Esophagus muscularis mucosa (tissue), 4 donors: ENCODE measurements at regions not wholly inside any gene's neighbourhood (a gene's known extent, or its start where the extent isn't known, plus 50 kb on each side); places are given as distances from the start of the nearest gene placed in this dataset.

Experiments
- DNase-seq: peaks from one replicate; pipeline ENCODE4 v3.0.0-alpha.2; 2017; ENCODE audit errors: extremely low spot score
- H3K27ac ChIP-seq, 4 donors: fragments of 200-600 bp; sonication (generic); replicated peaks in 1 of 4; 1 replicate in 3 of 4; 2 replicates in 1 of 4; pipeline ENCODE4 v1.5.1; 2016 to 2019; ENCODE audit warnings: mild to moderate bottlenecking in 1 of 4
- H3K27me3 ChIP-seq, 4 donors: fragments of 200-600 bp; sonication (generic); one replicate each; pipeline versions ENCODE4 v1.5.1 to v1.6.0; 2016 to 2019
- H3K36me3 ChIP-seq, 4 donors: fragments of 200-600 bp; sonication (generic); one replicate each; pipeline ENCODE4 v1.5.1; 2016 to 2019
- H3K4me1 ChIP-seq, 4 donors: fragments of 200-600 bp; sonication (generic); one replicate each; pipeline ENCODE4 v1.5.1; 2016 to 2019
- H3K4me3 ChIP-seq, 4 donors: fragments of 200-600 bp; sonication (generic); 1 replicate in 2 of 4; 2 replicates in 2 of 4; pipeline ENCODE4 v1.5.1; 2016 to 2019; ENCODE audit warnings: mild to moderate bottlenecking in 4 of 4, moderate library complexity in 1 of 4
- H3K9me3 ChIP-seq, 4 donors: fragments of 200-600 bp; sonication (generic); 1 replicate in 3 of 4; 2 replicates in 1 of 4; pipeline ENCODE4 v1.5.1; 2016 to 2019
- EP300 ChIP-seq: sonication (generic); formaldehyde crosslinking; IDR thresholded peaks from one replicate; pipeline ENCODE4 v1.6.1; 2017; ENCODE audit warnings: antibody characterized with exemption
- POLR2A ChIP-seq: fragments of 450-650 bp; IDR thresholded peaks from one replicate; pipeline ENCODE4 v1.6.1; 2017; ENCODE audit warnings: antibody characterized with exemption, moderate library complexity, mild to moderate bottlenecking, low read depth
- POLR2AphosphoS5 ChIP-seq, 2 donors: sonication (generic); formaldehyde crosslinking; IDR thresholded peaks; one replicate each; pipeline ENCODE4 v1.6.1; 2017; ENCODE audit warnings: antibody characterized with exemption in 2 of 2
- WGBS: methylation state at CpG from one replicate; pipeline ENCODE4 v1.1.5; 2018; 5-methylcytosine and 5-hydroxymethylcytosine counted together
- intact Hi-C: fragments of 100-400 bp; cut with DNase I; formaldehyde crosslinking; loops from one replicate; pipeline ENCODE4 v1.15.1; 2023
- TF ChIP-seq, protein P1 (sequence below), 3 experiments: fragments of 200-600 bp in 2 of 3; fragments of 450-650 bp in 1 of 3; sonication (generic) in 2 of 3; IDR thresholded peaks; one replicate each; pipeline ENCODE4 v1.5.1; 2017 to 2019; ENCODE audit warnings: antibody characterized with exemption in 3 of 3, mild to moderate bottlenecking in 2 of 3, moderate library complexity in 1 of 3

DNA sequence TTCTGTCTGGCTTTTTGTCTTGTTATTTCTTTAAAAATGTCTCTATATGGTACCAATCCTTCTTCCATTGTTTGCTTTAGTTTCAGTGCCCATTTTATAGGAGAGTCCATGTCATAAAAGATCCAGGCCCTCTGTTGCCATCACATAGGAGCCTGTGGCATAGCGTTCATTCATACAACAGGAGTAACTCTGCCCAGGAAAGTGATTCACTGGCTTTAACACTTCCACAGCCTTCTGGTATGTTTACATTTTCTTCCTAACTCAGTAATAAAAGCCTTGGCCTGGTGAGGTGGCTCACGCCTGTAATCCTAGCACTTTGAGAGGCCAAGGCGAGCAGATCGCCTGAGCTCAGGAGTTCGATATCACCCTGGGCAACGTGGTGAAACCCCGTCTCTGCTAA lies 519.3 kb upstream of the PTGER4 start:
- Histone ChIP-seq H3K27me3 (no peaks in the 10 kb centered on the region), H3K27ac (no peak overlapping the region), H3K36me3 (no peaks in the 10 kb centered on the region), H3K9me3 (no peaks in the 10 kb centered on the region), H3K4me1 (no peaks in the 10 kb centered on the region), H3K4me3 (no peak overlapping the region)
- 96% methylated on average over 7 of the region's 7 CpGs for WGBS
- DNase-seq = no peak
- TF ChIP-seq POLR2AphosphoS5 (IDR thresholded peaks at IDR 0.05) (no peak), POLR2A (no peak), EP300 (no peak)
- intact Hi-C loops = no loop called here

DNA sequence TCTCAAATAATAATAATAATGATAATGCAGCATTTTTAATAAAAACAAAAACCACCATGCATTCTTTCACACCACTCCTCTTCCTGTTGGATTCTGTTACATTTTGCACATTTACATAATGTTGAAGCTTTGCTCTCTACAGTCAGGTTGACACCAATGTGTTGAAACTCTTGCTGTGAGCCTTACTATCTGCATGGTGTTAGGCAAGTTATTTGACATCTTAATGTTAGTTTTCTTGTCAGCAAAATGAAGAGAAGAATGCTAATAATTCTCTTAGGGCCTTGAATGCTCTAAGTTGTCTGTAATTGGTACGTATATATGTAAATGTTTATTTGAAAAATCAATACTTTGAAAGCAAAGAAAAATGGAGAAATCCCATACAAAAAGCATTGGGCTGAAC lies 525.5 kb upstream of the PTGER4 start:
- TF ChIP-seq EP300 = no peak
- TF ChIP-seq, protein P1, sequence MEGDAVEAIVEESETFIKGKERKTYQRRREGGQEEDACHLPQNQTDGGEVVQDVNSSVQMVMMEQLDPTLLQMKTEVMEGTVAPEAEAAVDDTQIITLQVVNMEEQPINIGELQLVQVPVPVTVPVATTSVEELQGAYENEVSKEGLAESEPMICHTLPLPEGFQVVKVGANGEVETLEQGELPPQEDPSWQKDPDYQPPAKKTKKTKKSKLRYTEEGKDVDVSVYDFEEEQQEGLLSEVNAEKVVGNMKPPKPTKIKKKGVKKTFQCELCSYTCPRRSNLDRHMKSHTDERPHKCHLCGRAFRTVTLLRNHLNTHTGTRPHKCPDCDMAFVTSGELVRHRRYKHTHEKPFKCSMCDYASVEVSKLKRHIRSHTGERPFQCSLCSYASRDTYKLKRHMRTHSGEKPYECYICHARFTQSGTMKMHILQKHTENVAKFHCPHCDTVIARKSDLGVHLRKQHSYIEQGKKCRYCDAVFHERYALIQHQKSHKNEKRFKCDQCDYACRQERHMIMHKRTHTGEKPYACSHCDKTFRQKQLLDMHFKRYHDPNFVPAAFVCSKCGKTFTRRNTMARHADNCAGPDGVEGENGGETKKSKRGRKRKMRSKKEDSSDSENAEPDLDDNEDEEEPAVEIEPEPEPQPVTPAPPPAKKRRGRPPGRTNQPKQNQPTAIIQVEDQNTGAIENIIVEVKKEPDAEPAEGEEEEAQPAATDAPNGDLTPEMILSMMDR (IDR thresholded peaks at IDR 0.05) = no peak
- no peak for TF ChIP-seq POLR2A
- TF ChIP-seq POLR2AphosphoS5 (IDR thresholded peaks at IDR 0.05) = no peak
- intact Hi-C loops = no loop called here
- Histone ChIP-seq H3K4me3 (no peak overlapping the region), H3K4me1 (no peaks in the 10 kb centered on the region), H3K27me3 (no peaks in the 10 kb centered on the region), H3K9me3 (no peaks in the 10 kb centered on the region), H3K36me3 (no peaks in the 10 kb centered on the region), H3K27ac (no peak overlapping the region)
- no peak for DNase-seq
- 67% methylated on average over 1 of the region's 1 CpG for WGBS

DNA sequence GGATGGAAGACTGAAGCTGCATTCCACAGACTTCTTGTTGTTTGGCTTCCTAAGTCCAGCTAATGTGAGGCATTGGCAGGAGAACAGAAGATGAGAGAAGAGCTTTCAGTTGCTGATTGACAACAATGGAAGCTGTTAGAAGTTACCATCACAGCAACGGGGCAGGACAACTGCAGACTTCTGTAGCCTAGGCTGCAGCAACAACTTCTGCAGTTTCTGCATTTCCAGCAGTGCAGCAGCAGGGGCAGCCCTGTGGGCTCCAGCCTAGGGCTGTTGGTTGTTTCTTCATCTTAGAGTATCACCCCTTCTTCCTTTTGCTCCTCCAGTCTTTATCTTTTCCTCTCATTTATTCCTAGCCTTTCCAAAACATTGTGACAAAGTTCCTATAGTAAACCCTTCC lies 528.8 kb upstream of the PTGER4 start:
- intact Hi-C loops = no loop called here
- Histone ChIP-seq H3K36me3 (no peaks in the 10 kb centered on the region), H3K27me3 (no peaks in the 10 kb centered on the region), H3K4me3 (no peak overlapping the region), H3K27ac (no peak overlapping the region), H3K9me3 (no peaks in the 10 kb centered on the region), H3K4me1 (no peaks in the 10 kb centered on the region)
- WGBS = 55% methylated on average over 1 of the region's 1 CpG
- DNase-seq = no peak
- TF ChIP-seq EP300 = no peak
- TF ChIP-seq POLR2A = no peak
- TF ChIP-seq, protein P1 (IDR thresholded peaks at IDR 0.05) = no peak
- no peak for TF ChIP-seq POLR2AphosphoS5 (IDR thresholded peaks at IDR 0.05)

DNA sequence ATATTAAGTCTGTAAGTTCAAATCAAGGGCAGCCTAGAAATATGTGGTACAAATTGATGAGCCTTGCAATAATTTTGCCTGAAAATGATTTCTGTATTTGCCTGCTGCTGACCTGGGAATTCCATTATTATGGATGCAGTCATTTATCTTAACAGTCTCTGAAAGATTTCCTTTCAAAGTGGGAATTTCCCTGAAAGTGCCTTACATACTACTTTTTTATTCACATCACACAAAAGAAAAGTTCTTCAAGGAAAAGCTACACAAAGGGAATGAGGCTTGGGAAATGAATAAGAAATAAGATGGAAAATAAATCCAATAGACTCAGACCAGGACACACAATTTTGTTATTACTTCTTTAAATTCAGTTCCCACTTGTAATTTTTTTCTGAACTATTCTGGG lies 537.8 kb upstream of the PTGER4 start:
- Histone ChIP-seq H3K27me3 (no peaks in the 10 kb centered on the region), H3K4me1 (no peaks in the 10 kb centered on the region), H3K9me3 (no peaks in the 10 kb centered on the region), H3K27ac (no peak overlapping the region), H3K36me3 (no peaks in the 10 kb centered on the region), H3K4me3 (no peak overlapping the region)
- DNase-seq = no peak
- intact Hi-C loops = no loop called here
- TF ChIP-seq POLR2A (no peak), EP300 (no peak), POLR2AphosphoS5 (IDR thresholded peaks at IDR 0.05) (no peak)
- TF ChIP-seq, protein P1 (IDR thresholded peaks at IDR 0.05) = no peak

DNA sequence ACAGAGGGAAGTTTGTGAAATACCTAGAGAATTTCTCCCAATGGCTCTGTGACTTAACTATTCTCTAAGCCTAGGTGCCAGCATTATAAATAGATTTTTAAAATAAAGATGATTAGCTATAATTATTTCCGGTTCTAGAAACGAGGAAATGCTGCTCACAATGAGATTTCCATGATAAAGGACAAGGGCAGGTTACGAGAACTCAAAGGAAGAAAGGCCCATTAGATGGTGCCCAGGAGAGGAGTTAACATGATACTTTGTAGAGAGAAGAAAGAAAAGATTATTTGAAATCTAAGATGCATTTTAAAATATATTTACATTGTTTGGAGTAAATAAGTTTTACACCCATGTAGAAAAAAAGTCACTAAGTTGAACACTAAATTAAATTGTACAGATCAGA lies 538.3 kb upstream of the PTGER4 start:
- Histone ChIP-seq H3K36me3 (no peaks in the 10 kb centered on the region), H3K27me3 (no peaks in the 10 kb centered on the region), H3K4me3 (no peak overlapping the region), H3K27ac (no peak overlapping the region), H3K4me1 (no peaks in the 10 kb centered on the region), H3K9me3 (no peaks in the 10 kb centered on the region)
- DNase-seq = no peak
- WGBS = 71% methylated on average over 3 of the region's 3 CpGs
- intact Hi-C loops = no loop called here
- TF ChIP-seq, protein P1 (IDR thresholded peaks at IDR 0.05) = no peak
- no peak for TF ChIP-seq EP300
